Hepatocyte (in vitro differentiated cells): ENCODE measurements at regions not wholly inside any gene's neighbourhood (a gene's known extent, or its start where the extent isn't known, plus 50 kb on each side); places are given as distances from the start of the nearest gene placed in this dataset.

Experiments used
- EZH2 ChIP-seq: fragments of 200-600 bp; sonication (generic); IDR thresholded peaks from 2 replicates; pipeline ENCODE4 v1.6.1; 2016; ENCODE audit warnings: antibody characterized with exemption, mild to moderate bottlenecking, borderline replicate concordance
- EZH2phosphoT487 ChIP-seq: fragments of 200-600 bp; sonication (generic); IDR thresholded peaks from one replicate; pipeline ENCODE4 v1.6.1; 2018; ENCODE audit warnings: antibody characterized with exemption, mild to moderate bottlenecking, low read depth, moderate library complexity; ENCODE audit not compliant: unreplicated experiment, severe bottlenecking
- TF ChIP-seq, protein P1 (sequence below): fragments of 200-600 bp; sonication (generic); IDR thresholded peaks from 2 replicates; pipeline ENCODE4 v1.5.1; 2016; ENCODE audit warnings: antibody characterized with exemption, mild to moderate bottlenecking; ENCODE audit not compliant: poor library complexity

DNA sequence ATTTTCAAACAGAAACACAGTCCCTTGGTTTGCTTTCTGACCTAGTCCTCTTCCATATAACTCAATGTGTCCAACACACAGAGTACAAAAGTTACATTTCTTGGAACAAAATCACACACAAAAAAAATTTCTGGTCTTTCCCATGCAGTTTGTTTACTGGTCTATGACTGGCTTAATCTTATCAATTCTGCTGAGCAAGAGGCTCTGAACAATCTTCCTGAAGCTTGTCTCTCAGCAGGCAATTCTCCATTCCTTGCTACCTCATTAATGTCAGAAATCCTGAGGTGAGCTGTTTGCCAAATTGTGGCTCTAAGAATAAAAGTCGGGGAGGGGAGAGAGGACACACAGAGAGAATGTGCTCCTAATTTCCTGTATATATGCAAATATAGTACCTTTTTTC lies 423.6 kb downstream of the HLX start:
- no peak for TF ChIP-seq EZH2
- TF ChIP-seq, protein P1, sequence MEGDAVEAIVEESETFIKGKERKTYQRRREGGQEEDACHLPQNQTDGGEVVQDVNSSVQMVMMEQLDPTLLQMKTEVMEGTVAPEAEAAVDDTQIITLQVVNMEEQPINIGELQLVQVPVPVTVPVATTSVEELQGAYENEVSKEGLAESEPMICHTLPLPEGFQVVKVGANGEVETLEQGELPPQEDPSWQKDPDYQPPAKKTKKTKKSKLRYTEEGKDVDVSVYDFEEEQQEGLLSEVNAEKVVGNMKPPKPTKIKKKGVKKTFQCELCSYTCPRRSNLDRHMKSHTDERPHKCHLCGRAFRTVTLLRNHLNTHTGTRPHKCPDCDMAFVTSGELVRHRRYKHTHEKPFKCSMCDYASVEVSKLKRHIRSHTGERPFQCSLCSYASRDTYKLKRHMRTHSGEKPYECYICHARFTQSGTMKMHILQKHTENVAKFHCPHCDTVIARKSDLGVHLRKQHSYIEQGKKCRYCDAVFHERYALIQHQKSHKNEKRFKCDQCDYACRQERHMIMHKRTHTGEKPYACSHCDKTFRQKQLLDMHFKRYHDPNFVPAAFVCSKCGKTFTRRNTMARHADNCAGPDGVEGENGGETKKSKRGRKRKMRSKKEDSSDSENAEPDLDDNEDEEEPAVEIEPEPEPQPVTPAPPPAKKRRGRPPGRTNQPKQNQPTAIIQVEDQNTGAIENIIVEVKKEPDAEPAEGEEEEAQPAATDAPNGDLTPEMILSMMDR = no peak
- no peak for TF ChIP-seq EZH2phosphoT487
